ENCODE measurements at regions not wholly inside any gene's neighbourhood (a gene's known extent, or its start where the extent isn't known, plus 50 kb on each side); places are given as distances from the start of the nearest gene placed in this dataset.
"Not testable (repeated sequence)": the region's sequence is repeated elsewhere in the genome, so short reads cannot be mapped to it uniquely, and the experiment has no call there.

GRCh38 chr4:129852434-129852833 is 756.5 kb downstream of the C4orf33 start:
- no peak for DNase-seq (ENCODE audit: low read depth in 2 of 2, low spot score in 1 of 2)

- DNase-seq (ENCODE audit: low read depth in 2 of 2, low spot score in 1 of 2): not testable (repeated sequence)
These were observed 757.9 kb downstream of the C4orf33 start for GRCh38 chr4:129853685-129854467.

GRCh38 chr4:129862461-129862860 is 766.5 kb downstream of the C4orf33 start:
- DNase-seq (ENCODE audit: low read depth in 2 of 2, low spot score in 1 of 2): no peak

- no peak for DNase-seq (ENCODE audit: low read depth in 2 of 2, low spot score in 1 of 2)
These were observed 767.3 kb downstream of the C4orf33 start for GRCh38 chr4:129863206-129863605.

DNA sequence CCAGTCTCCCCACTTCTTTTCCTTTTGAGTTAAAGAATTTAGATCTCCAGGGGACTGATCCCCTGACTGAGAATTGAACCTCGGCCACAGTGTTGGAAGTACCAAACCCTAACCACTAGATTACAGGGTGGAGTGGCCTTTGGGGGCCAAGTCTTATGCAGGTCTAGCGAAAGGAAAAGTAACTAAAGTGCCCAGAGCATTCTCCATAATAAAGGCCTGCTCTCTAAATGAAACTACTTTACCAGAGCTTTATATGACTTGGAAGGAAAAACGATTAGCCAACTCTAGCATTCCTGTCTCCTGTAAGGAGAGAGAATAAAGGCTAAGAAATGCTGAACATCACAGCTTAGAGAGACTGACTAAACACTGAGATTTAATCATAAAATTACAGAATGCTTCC is 788.0 kb downstream of the C4orf33 start:
- no peak for DNase-seq (ENCODE audit: low read depth in 2 of 2, low spot score in 1 of 2)

- DNase-seq (ENCODE audit: low read depth in 2 of 2, low spot score in 1 of 2): no peak
These were observed 801.2 kb downstream of the C4orf33 start for GRCh38 chr4:129897111-129897510.

- DNase-seq (ENCODE audit: low read depth in 2 of 2, low spot score in 1 of 2): no peak
These were observed 803.9 kb downstream of the C4orf33 start for GRCh38 chr4:129899849-129900248.

- DNase-seq (ENCODE audit: low read depth in 2 of 2, low spot score in 1 of 2): no peak
These were observed 804.5 kb downstream of the C4orf33 start for GRCh38 chr4:129900430-129900953.

DNA sequence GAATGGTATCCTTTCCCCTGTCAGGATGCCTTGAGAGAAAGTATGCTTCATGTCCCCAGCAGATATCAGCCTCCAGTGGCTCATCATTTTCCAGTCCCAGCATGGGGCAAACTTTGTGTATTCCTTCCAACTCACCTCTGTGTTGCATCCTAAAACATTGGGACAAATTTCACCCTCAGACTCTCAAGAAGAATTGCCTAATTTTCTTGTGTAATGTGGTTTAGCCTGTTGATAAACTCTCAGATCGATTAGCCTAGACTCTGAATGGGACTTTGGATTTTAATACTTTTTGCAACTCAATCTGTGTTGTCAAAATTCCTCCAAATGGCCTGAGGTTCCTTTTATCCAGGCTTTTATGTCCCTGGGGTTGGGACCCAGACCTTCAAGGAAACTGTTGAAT is 805.3 kb downstream of the C4orf33 start:
- DNase-seq (ENCODE audit: low read depth in 2 of 2, low spot score in 1 of 2): no peak

GRCh38 chr4:129903861-129904260 is 807.9 kb downstream of the C4orf33 start:
- no peak for DNase-seq (ENCODE audit: low read depth in 2 of 2, low spot score in 1 of 2)

DNA sequence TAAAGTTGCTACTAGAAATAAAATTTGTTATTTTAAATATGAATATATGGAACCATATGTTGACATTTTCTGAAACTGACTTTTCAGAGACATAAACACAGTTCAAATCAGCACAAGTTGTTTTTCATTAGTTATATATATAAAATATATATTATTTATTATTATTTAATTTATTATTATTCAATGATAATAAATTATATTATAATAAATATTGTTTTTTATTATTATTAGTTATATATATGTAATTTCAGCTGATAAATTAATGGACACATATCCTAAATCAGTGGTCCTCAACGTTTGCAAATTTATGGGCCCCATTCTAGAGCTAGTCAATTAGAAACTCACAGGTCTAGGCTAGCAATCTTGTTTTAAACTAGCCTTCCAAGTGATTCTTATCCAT is 809.3 kb downstream of the C4orf33 start:
- no peak for DNase-seq (ENCODE audit: low read depth in 2 of 2, low spot score in 1 of 2)

DNA sequence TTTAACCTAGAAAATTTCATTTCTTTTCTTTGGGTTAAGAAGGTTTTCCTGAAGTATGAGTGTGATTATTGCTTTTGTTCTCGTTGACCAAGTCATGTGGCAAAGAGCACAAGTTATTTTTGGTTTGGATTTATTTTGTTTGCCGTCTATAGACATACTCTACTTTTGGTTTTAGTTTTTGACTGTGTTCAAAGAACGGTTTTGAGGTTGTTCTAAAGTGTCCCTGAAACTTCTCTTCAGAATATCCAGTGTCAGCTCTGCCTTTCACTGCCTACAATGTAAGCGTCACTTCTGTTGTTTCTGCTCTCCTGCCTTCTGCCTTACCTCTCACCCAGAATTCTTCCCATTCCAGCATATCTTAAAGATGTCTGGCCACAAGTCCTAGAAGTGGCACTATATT is 812.2 kb downstream of the C4orf33 start:
- DNase-seq (ENCODE audit: low read depth in 2 of 2, low spot score in 1 of 2): no peak

GRCh38 chr4:129916991-129917390 is 821.0 kb downstream of the C4orf33 start:
- no peak for DNase-seq (ENCODE audit: low read depth in 2 of 2, low spot score in 1 of 2)

GRCh38 chr4:129917651-129918050 is 821.7 kb downstream of the C4orf33 start:
- no peak for DNase-seq (ENCODE audit: low read depth in 2 of 2, low spot score in 1 of 2)

DNA sequence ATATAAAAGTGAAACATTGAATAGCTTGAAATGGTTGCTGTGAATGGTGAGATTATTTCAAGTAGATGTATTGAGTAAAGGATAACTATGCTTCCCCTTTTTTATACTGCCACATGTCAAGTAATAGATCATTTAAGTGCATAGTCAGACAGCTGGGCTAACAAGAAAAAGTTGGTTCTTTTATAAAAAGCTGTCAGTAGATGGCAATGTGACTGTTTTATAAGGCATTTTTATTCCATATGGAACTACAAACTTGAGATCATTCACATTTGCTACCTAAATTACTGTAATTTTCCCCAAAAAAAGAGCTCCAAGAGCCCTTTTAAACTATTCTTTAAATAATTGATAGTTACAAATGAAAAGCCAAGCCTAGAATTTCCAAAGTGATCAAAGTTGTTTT is 831.0 kb downstream of the C4orf33 start:
- no peak for DNase-seq (ENCODE audit: low read depth in 2 of 2, low spot score in 1 of 2)

DNA sequence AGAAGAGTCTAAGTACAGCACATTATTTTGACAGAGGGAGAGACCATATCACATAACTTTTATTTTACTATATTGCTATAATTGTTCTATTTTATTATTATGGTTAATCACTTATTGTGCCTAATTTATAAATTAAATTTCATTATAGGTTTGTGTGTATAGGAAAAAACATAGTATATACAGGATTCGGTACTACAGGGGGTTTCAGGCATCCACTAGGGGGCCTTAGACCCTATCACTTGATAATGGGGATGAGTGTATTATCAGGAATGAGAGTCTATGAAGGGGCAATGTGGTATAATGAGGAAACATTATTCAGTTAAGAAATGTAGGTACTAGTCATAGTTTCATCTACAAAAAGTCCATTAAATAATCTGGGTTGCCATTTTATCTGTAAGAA is 833.1 kb downstream of the C4orf33 start:
- DNase-seq (ENCODE audit: low read depth in 2 of 2, low spot score in 1 of 2): no peak

GRCh38 chr4:129929984-129930383 is 834.0 kb downstream of the C4orf33 start:
- no peak for DNase-seq (ENCODE audit: low read depth in 2 of 2, low spot score in 1 of 2)

GRCh38 chr4:129950217-129950616 is 854.3 kb downstream of the C4orf33 start:
- DNase-seq (ENCODE audit: low read depth in 2 of 2, low spot score in 1 of 2): no peak

- no peak for DNase-seq (ENCODE audit: low read depth in 2 of 2, low spot score in 1 of 2)
These were observed 870.2 kb downstream of the C4orf33 start for GRCh38 chr4:129966175-129966574.

GRCh38 chr4:129968366-129968765 is 872.4 kb downstream of the C4orf33 start:
- DNase-seq (ENCODE audit: low read depth in 2 of 2, low spot score in 1 of 2): no peak

DNA sequence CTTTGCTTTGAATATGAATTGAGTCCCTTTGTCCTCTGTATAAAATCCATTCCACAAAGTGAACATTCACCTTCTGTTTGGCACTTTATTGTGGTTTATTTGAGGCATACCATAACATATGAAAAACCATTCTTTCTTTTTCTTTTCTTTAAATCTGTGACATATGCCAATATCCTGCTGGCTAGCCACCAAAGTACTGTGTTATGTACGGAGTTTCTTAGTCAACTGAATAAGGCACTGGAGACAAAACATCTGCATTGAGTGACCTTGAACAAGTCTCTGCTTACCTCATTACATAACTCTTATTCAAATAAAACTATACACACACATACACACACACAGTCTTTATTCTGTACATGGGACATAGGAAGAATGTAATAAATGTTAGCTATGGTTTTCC is 872.8 kb downstream of the C4orf33 start:
- DNase-seq (ENCODE audit: low read depth in 2 of 2, low spot score in 1 of 2): no peak

GRCh38 chr4:129970801-129971200 is 874.8 kb downstream of the C4orf33 start:
- no peak for DNase-seq (ENCODE audit: low read depth in 2 of 2, low spot score in 1 of 2)

GRCh38 chr4:129971419-129971818 is 875.5 kb downstream of the C4orf33 start:
- DNase-seq (ENCODE audit: low read depth in 2 of 2, low spot score in 1 of 2): no peak

Measured in stimulated activated CD8-positive, alpha-beta memory T cell treated with anti-CD3 and anti-CD28 coated beads, Interleukin-4, amount 100 ng/mL, for 1 hour (primary cell).